ENCODE measurements at regions not wholly inside any gene's neighbourhood (a gene's known extent, or its start where the extent isn't known, plus 50 kb on each side); places are given as distances from the start of the nearest gene placed in this dataset.

DNA sequence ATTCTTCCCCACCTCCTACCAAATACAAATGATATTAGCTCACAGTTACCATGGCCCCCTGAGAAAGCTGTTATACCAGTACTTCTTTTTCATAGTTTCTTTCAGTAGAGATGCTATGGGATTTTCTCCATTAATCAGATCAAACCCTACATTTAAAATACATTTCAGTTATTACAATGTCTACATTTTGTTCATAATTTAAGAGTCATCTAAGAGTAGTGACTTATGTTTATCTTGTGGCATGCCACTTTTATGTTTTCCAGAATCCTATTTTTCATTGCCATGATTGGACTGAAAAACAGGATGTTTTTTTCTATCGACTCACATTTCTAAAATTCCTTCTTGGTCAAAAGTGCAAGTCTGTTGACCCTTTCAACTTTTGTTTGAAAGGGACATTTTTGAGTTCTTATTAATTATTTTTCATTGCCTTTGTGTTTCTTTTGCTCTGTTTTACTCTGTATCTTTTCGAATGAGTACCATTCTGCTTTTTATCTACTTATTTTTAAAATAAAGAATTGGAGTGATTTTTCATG, 77.4 kb upstream of the ANXA1 start:
- peak; percentile 26 to 51 for DNase-seq (ENCODE audit: low read depth in 2 of 2)
- TF ChIP-seq, protein P1, sequence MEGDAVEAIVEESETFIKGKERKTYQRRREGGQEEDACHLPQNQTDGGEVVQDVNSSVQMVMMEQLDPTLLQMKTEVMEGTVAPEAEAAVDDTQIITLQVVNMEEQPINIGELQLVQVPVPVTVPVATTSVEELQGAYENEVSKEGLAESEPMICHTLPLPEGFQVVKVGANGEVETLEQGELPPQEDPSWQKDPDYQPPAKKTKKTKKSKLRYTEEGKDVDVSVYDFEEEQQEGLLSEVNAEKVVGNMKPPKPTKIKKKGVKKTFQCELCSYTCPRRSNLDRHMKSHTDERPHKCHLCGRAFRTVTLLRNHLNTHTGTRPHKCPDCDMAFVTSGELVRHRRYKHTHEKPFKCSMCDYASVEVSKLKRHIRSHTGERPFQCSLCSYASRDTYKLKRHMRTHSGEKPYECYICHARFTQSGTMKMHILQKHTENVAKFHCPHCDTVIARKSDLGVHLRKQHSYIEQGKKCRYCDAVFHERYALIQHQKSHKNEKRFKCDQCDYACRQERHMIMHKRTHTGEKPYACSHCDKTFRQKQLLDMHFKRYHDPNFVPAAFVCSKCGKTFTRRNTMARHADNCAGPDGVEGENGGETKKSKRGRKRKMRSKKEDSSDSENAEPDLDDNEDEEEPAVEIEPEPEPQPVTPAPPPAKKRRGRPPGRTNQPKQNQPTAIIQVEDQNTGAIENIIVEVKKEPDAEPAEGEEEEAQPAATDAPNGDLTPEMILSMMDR (IDR thresholded peaks at IDR 0.05; ENCODE audit: low read depth, low read length), result no peak
- H3K4me3 ChIP-seq (replicated peaks in 1 of 2; ENCODE audit: low read depth in 2 of 2, low read length in 2 of 2), result no peak overlapping the region

DNA sequence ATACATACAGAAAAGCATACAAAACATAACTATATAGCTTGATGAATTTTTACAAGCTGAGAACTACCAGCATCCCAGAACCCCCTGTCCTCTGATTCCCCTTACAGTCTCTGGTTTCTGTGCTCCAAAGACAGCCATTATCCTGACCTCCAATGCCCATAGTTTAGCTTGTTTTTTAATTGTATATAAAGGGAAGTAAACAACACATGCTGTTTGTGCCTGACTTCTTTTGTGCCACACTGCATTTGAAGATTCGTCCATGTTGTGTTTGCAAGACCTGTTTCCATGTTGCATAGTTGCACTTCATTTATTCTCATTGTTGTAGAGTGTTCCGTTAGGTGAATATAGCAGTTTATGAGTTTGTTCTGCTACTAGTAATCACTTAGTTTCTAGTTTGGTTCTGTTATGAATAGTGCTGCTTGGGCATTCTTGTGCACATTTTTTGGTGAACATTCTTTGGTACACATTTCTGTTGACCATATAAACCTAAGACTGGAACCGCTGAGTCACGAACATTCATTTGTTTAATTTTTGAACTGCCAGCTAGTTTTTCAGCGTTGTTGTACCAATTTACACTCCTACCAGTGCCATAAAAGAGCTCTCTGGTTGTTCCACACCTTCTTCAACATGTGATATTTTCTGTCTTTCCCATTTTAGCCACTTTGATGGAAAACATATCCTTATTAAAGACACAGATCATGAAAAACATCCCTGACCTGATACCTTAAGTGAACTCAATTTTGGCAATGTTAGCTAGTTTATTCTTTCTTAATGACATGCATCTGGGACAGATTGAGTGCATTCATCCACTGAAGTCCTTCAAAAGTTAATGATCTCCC, 78.1 kb upstream of the ANXA1 start:
- TF ChIP-seq, protein P1 (IDR thresholded peaks at IDR 0.05; ENCODE audit: low read depth, low read length), result no peak
- peak in 1 of 2 donors; percentile 25 for DNase-seq (ENCODE audit: low read depth in 2 of 2)
- no peak overlapping the region for H3K4me3 ChIP-seq (replicated peaks in 1 of 2; ENCODE audit: low read depth in 2 of 2, low read length in 2 of 2)

DNA sequence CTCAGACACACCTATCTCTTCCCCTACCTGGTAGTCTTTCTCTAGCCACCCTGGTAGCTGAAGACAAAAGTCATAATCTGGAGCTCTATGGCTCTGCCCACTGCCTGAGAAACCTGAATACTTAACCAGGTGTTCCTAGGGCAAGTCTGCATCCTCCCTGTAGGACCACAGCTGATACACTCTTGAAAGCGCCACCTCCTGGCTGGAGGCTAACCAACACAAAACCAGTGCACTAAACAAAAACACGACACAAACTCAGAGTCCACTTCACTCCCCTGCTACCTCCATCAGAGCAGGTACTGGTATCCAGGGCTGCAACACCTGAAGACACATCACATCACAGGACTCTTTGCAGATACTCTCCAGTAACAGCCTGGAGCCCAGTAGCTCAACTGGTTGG, 84.6 kb upstream of the ANXA1 start:
- H3K4me3 ChIP-seq (replicated peaks in 1 of 2; ENCODE audit: low read depth in 2 of 2, low read length in 2 of 2), result no peak overlapping the region
- TF ChIP-seq, protein P1 (IDR thresholded peaks at IDR 0.05; ENCODE audit: low read depth, low read length), result no peak
- no peak for DNase-seq (ENCODE audit: low read depth in 2 of 2)

DNA sequence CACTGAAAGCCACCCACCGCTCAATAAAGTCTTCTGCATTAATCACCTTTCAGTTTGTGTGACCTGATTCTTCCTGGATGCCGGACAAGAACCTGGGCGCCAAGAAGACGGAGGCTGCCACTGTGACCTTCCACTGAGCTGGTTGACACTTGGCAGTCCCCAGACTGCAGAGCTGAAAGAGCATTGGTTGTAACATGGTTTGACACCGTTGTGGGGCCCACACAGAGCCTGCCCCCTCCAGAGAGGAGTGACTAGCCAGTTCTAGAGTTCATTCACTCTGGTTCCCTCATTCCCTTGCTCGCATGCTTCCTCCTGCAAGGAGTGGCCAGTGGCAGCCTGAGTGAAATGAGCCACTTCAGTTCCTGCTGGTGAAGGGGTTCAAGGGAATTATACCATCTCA, 86.2 kb upstream of the ANXA1 start:
- no peak for DNase-seq (ENCODE audit: low read depth in 2 of 2)
- TF ChIP-seq, protein P1 (IDR thresholded peaks at IDR 0.05; ENCODE audit: low read depth, low read length), result no peak
- no peak overlapping the region for H3K4me3 ChIP-seq (replicated peaks in 1 of 2; ENCODE audit: low read depth in 2 of 2, low read length in 2 of 2)

DNA sequence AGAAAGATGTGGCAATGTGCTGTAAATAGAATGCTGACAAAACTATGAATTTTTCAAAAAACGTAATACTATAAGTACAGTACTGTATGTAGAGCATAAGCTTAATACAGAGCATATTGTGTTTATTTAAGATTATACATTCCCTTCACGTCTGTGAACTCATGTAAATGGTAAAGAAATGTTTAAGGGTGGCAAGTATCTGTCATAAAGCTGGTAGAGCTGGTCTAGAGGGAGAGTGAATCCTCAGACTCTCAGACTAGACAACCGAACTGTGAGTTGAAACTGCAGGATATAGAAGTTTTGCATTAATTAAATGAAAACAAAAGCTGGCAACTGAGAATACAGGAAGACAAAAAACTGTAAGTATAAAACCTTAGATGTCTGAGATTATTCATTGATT, 87.3 kb upstream of the ANXA1 start:
- no peak overlapping the region for H3K4me3 ChIP-seq (replicated peaks in 1 of 2; ENCODE audit: low read depth in 2 of 2, low read length in 2 of 2)
- DNase-seq (ENCODE audit: low read depth in 2 of 2), result no peak
- TF ChIP-seq, protein P1 (IDR thresholded peaks at IDR 0.05; ENCODE audit: low read depth, low read length), result no peak

DNA sequence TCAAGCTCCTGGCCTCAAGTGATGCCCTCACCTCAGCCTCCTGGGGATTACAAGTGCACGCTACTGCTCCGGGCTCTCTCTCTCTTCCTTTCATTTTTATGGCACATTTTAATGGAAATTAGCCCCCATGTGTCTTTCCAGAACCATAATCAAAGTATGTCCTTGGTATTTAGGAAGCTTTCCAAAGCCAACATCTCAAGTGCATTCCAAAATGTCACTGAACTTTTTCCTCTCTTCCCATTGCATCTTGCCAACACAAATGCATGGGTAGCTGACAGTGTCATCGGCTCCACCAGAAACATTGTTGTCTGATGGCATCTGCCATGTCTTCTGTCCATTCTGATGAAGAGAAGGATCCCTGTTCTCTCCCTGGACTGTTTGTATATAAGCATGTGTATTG, 90.5 kb upstream of the ANXA1 start:
- DNase-seq (ENCODE audit: low read depth in 2 of 2), result no peak
- TF ChIP-seq, protein P1 (IDR thresholded peaks at IDR 0.05; ENCODE audit: low read depth, low read length), result no peak
- H3K4me3 ChIP-seq (replicated peaks in 1 of 2; ENCODE audit: low read depth in 2 of 2, low read length in 2 of 2), result no peak overlapping the region
